TTC549 (cell line): ENCODE measurements at regions not wholly inside any gene's neighbourhood (a gene's known extent, or its start where the extent isn't known, plus 50 kb on each side); places are given as distances from the start of the nearest gene placed in this dataset.
"Not testable (repeated sequence)": the region's sequence is repeated elsewhere in the genome, so short reads cannot be mapped to it uniquely, and the experiment has no call there.

Experiments used
- FAIRE-seq: peaks from 2 replicates; lab custom pipeline; 2012; peaks lifted over from hg19 to GRCh38; lab: Jason Lieb, UNC

- no peak for FAIRE-seq
Observed at GRCh38 chr14:82850576-82850975, 1316.9 kb upstream of the SEL1L start.

- no peak for FAIRE-seq
Observed at GRCh38 chr14:82854131-82854530, 1320.5 kb upstream of the SEL1L start.

GRCh38 chr14:82854901-82855300 lies 1321.2 kb upstream of the SEL1L start:
- no peak for FAIRE-seq

- no peak for FAIRE-seq
Observed at GRCh38 chr14:82855912-82856391, 1322.3 kb upstream of the SEL1L start.

GRCh38 chr14:82861313-82861712 lies 1327.7 kb upstream of the SEL1L start:
- no peak for FAIRE-seq

- no peak for FAIRE-seq
Observed at GRCh38 chr14:82872494-82872893, 1338.8 kb upstream of the SEL1L start.

- FAIRE-seq, result no peak
Observed at GRCh38 chr14:82878951-82879350, 1345.3 kb upstream of the SEL1L start.

- no peak for FAIRE-seq
Observed at GRCh38 chr14:82879949-82880535, 1346.4 kb upstream of the SEL1L start.

- FAIRE-seq, result no peak
Observed at GRCh38 chr14:82886670-82887069, 1353.0 kb upstream of the SEL1L start.

GRCh38 chr14:82889701-82890100 lies 1356.0 kb upstream of the SEL1L start:
- no peak for FAIRE-seq

- no peak for FAIRE-seq
Observed at GRCh38 chr14:82896476-82896875, 1362.8 kb upstream of the SEL1L start.

- no peak for FAIRE-seq
Observed at GRCh38 chr14:82897469-82898308, 1364.0 kb upstream of the SEL1L start.

- FAIRE-seq, result no peak
Observed at GRCh38 chr14:82905762-82906161, 1372.1 kb upstream of the SEL1L start.

GRCh38 chr14:82911930-82912329 lies 1378.3 kb upstream of the SEL1L start:
- FAIRE-seq, result no peak

- no peak for FAIRE-seq
Observed at GRCh38 chr14:82913396-82913795, 1379.7 kb upstream of the SEL1L start.

- no peak for FAIRE-seq
Observed at GRCh38 chr14:82915381-82915780, 1381.7 kb upstream of the SEL1L start.

- FAIRE-seq, result no peak
Observed at GRCh38 chr14:82935691-82936090, 1402.0 kb upstream of the SEL1L start.

GRCh38 chr14:82951171-82951570 lies 1417.5 kb upstream of the SEL1L start:
- FAIRE-seq, result no peak

- peak; percentile 96 for FAIRE-seq
Observed at GRCh38 chr14:82963756-82964155, 1430.1 kb upstream of the SEL1L start.

GRCh38 chr14:82987502-82988124 lies 1454.0 kb upstream of the SEL1L start:
- FAIRE-seq, result no peak

GRCh38 chr14:82994547-82994946 lies 1460.9 kb upstream of the SEL1L start:
- FAIRE-seq, result not testable (repeated sequence)

GRCh38 chr14:82999802-83000201 lies 1466.1 kb upstream of the SEL1L start:
- no peak for FAIRE-seq

GRCh38 chr14:83004456-83005006 lies 1470.9 kb upstream of the SEL1L start:
- FAIRE-seq, result no peak
